Osteoblast (primary cell): ENCODE measurements at regions not wholly inside any gene's neighbourhood (a gene's known extent, or its start where the extent isn't known, plus 50 kb on each side); places are given as distances from the start of the nearest gene placed in this dataset.

Experiments
- DNase-seq: peaks from one replicate; pipeline ENCODE4 v3.0.0; 2011; ENCODE audit warnings: low spot score, mixed read lengths; ENCODE audit not compliant: insufficient read length; ENCODE audit errors: missing footprints
- H2AFZ ChIP-seq: 2 replicates; pipeline ENCODE4 v1.6.0; 2011; ENCODE audit warnings: mild to moderate bottlenecking, low read length
- H3K27ac ChIP-seq: 2 replicates; pipeline ENCODE4 v1.5.1; 2011; ENCODE audit warnings: mild to moderate bottlenecking, low read depth, low read length, moderate library complexity
- H3K27me3 ChIP-seq: 2 replicates; pipeline ENCODE4 v1.6.0; 2012; ENCODE audit warnings: mild to moderate bottlenecking, control low read depth, inconsistent platforms, low read length, moderate library complexity; ENCODE audit not compliant: insufficient read depth
- H3K36me3 ChIP-seq: 2 replicates; pipeline ENCODE4 v1.5.1; 2011; ENCODE audit warnings: mild to moderate bottlenecking, low read length, control low read depth, moderate library complexity; ENCODE audit not compliant: insufficient read depth
- H3K4me1 ChIP-seq: 2 replicates; pipeline ENCODE4 v1.5.1; 2011; ENCODE audit warnings: mild to moderate bottlenecking, low read length, control low read depth, moderate library complexity; ENCODE audit not compliant: insufficient read depth
- H3K4me2 ChIP-seq: 2 replicates; pipeline ENCODE4 v1.6.0; 2011; ENCODE audit warnings: mild to moderate bottlenecking, low read length; ENCODE audit not compliant: insufficient read depth
- H3K4me3 ChIP-seq: fragments of 200-600 bp; sonication (generic); 3 replicates; pipeline ENCODE4 v1.5.1; 2012; ENCODE audit warnings: mild to moderate bottlenecking, low read length, inconsistent platforms; ENCODE audit not compliant: insufficient read depth
- H3K79me2 ChIP-seq: 2 replicates; pipeline ENCODE4 v1.6.0; 2012; ENCODE audit warnings: mild to moderate bottlenecking, low read length, control low read depth, inconsistent platforms; ENCODE audit not compliant: insufficient read depth
- H3K9me3 ChIP-seq: 2 replicates; pipeline ENCODE4 v1.5.1; 2011; ENCODE audit warnings: low read depth, low read length, control low read depth
- H4K20me1 ChIP-seq: 2 replicates; pipeline ENCODE4 v1.6.0; 2012; ENCODE audit warnings: mild to moderate bottlenecking, low read length, control low read depth; ENCODE audit not compliant: insufficient read depth
- CTCF ChIP-seq: IDR thresholded peaks from 2 replicates; pipeline ENCODE4 v1.5.1; 2011; ENCODE audit warnings: mild to moderate bottlenecking, low read depth, low read length, moderate library complexity; ENCODE audit errors: extremely low read depth

GRCh38 chr12:60216226-60216625 is 620.4 kb downstream of the SLC16A7 start:
- Histone ChIP-seq H3K4me3 (no peak overlapping the region), H3K79me2 (no peaks in the 10 kb centered on the region), H2AFZ (no peak overlapping the region), H3K9me3 (no peaks in the 10 kb centered on the region), H3K4me1 (no peaks in the 10 kb centered on the region), H3K4me2 (no peak overlapping the region), H4K20me1 (no peaks in the 10 kb centered on the region), H3K27ac (no peak overlapping the region), H3K27me3 (no peaks in the 10 kb centered on the region), H3K36me3 (no peaks in the 10 kb centered on the region)
- no peak for TF ChIP-seq CTCF
- no peak for DNase-seq

GRCh38 chr12:60223242-60223641 is 627.4 kb downstream of the SLC16A7 start:
- no peaks in the 10 kb centered on the region for H3K4me1 ChIP-seq
- H3K4me3 ChIP-seq: no peak overlapping the region
- H3K27ac ChIP-seq: no peak overlapping the region
- no peaks in the 10 kb centered on the region for H3K27me3 ChIP-seq
- no peaks in the 10 kb centered on the region for H3K36me3 ChIP-seq
- no peaks in the 10 kb centered on the region for H3K9me3 ChIP-seq
- no peaks in the 10 kb centered on the region for H3K79me2 ChIP-seq
- no peak for DNase-seq
- no peak for TF ChIP-seq CTCF
- H2AFZ ChIP-seq: no peak overlapping the region
- no peaks in the 10 kb centered on the region for H4K20me1 ChIP-seq
- H3K4me2 ChIP-seq: no peak overlapping the region

- no peak overlapping the region for H2AFZ ChIP-seq
- H3K4me1 ChIP-seq: no peaks in the 10 kb centered on the region
- H3K36me3 ChIP-seq: no peaks in the 10 kb centered on the region
- no peaks in the 10 kb centered on the region for H3K27me3 ChIP-seq
- no peaks in the 10 kb centered on the region for H3K79me2 ChIP-seq
- no peaks in the 10 kb centered on the region for H4K20me1 ChIP-seq
- H3K9me3 ChIP-seq: no peaks in the 10 kb centered on the region
- no peak overlapping the region for H3K4me2 ChIP-seq
- no peak overlapping the region for H3K27ac ChIP-seq
- DNase-seq: no peak
- H3K4me3 ChIP-seq: no peak overlapping the region
- TF ChIP-seq CTCF: no peak
These were observed 629.6 kb downstream of the SLC16A7 start for GRCh38 chr12:60225216-60226000.

- Histone ChIP-seq H3K36me3 (no peaks in the 10 kb centered on the region), H3K27ac (no peak overlapping the region), H3K4me3 (no peak overlapping the region), H3K27me3 (no peaks in the 10 kb centered on the region), H4K20me1 (no peaks in the 10 kb centered on the region), H2AFZ (no peak overlapping the region), H3K4me1 (no peaks in the 10 kb centered on the region), H3K9me3 (no peaks in the 10 kb centered on the region), H3K79me2 (no peaks in the 10 kb centered on the region), H3K4me2 (no peak overlapping the region)
- TF ChIP-seq CTCF: no peak
- no peak for DNase-seq
These were observed 632.1 kb downstream of the SLC16A7 start for GRCh38 chr12:60227916-60228315.
